ENCODE measurements at regions not wholly inside any gene's neighbourhood (a gene's known extent, or its start where the extent isn't known, plus 50 kb on each side); places are given as distances from the start of the nearest gene placed in this dataset.

GRCh38 chr6:113315879-113316278 lies 541.3 kb upstream of the MARCKS start:
- DNase-seq: no peak
- Mint-ChIP-seq H3K27me3 (ENCODE audit: low read depth) (no peaks in the 10 kb centered on the region), H3K4me1 (ENCODE audit: low read depth) (no peaks in the 10 kb centered on the region), H3K36me3 (ENCODE audit: low read depth) (no peaks in the 10 kb centered on the region), H3K27ac (no peak overlapping the region), H3K4me3 (no peak overlapping the region), H3K9me3 (no peaks in the 10 kb centered on the region)
- intact Hi-C loops (cut with micrococcal nuclease): no loop called here
- CTCF ChIA-PET: interaction anchor here (1.4 kb wide), 1 partner anchor 9 kb away, joined by 3 read pairs; no protein-coding TSS in a partner anchor

GRCh38 chr6:113317442-113317841 lies 539.7 kb upstream of the MARCKS start:
- CTCF ChIA-PET: no interaction called here
- H3K9me3 Mint-ChIP-seq: no peaks in the 10 kb centered on the region
- no peak overlapping the region for H3K27ac Mint-ChIP-seq
- H3K4me1 Mint-ChIP-seq (ENCODE audit: low read depth): no peaks in the 10 kb centered on the region
- no peak for DNase-seq
- no peaks in the 10 kb centered on the region for H3K36me3 Mint-ChIP-seq (ENCODE audit: low read depth)
- H3K27me3 Mint-ChIP-seq (ENCODE audit: low read depth): no peaks in the 10 kb centered on the region
- intact Hi-C loops (cut with micrococcal nuclease): no loop called here
- no peak overlapping the region for H3K4me3 Mint-ChIP-seq

- no peaks in the 10 kb centered on the region for H3K36me3 Mint-ChIP-seq (ENCODE audit: low read depth)
- no peak overlapping the region for H3K27ac Mint-ChIP-seq
- no peaks in the 10 kb centered on the region for H3K9me3 Mint-ChIP-seq
- H3K4me1 Mint-ChIP-seq (ENCODE audit: low read depth): no peaks in the 10 kb centered on the region
- intact Hi-C loops (cut with micrococcal nuclease): no loop called here
- CTCF ChIA-PET: no interaction called here
- no peaks in the 10 kb centered on the region for H3K27me3 Mint-ChIP-seq (ENCODE audit: low read depth)
- no peak for DNase-seq
- H3K4me3 Mint-ChIP-seq: no peak overlapping the region
Observed at GRCh38 chr6:113317891-113318574, 539.1 kb upstream of the MARCKS start.

- H3K4me3 Mint-ChIP-seq: no peak overlapping the region
- no peaks in the 10 kb centered on the region for H3K36me3 Mint-ChIP-seq (ENCODE audit: low read depth)
- intact Hi-C loops (cut with micrococcal nuclease): no loop called here
- CTCF ChIA-PET: no interaction called here
- H3K27me3 Mint-ChIP-seq (ENCODE audit: low read depth): no peaks in the 10 kb centered on the region
- H3K27ac Mint-ChIP-seq: no peak overlapping the region
- DNase-seq: no peak
- H3K4me1 Mint-ChIP-seq (ENCODE audit: low read depth): no peaks in the 10 kb centered on the region
- H3K9me3 Mint-ChIP-seq: no peaks in the 10 kb centered on the region
Observed at GRCh38 chr6:113318575-113318917, 538.6 kb upstream of the MARCKS start.

- CTCF ChIA-PET: no interaction called here
- DNase-seq: no peak
- no peak overlapping the region for H3K27ac Mint-ChIP-seq
- intact Hi-C loops (cut with micrococcal nuclease): no loop called here
- H3K27me3 Mint-ChIP-seq (ENCODE audit: low read depth): no peaks in the 10 kb centered on the region
- no peaks in the 10 kb centered on the region for H3K4me1 Mint-ChIP-seq (ENCODE audit: low read depth)
- H3K9me3 Mint-ChIP-seq: peaks cover 1% of the 10 kb centered on the region
- no peaks in the 10 kb centered on the region for H3K36me3 Mint-ChIP-seq (ENCODE audit: low read depth)
- H3K4me3 Mint-ChIP-seq: no peak overlapping the region
Observed at GRCh38 chr6:113320653-113321052, 536.5 kb upstream of the MARCKS start.

- no peaks in the 10 kb centered on the region for H3K27me3 Mint-ChIP-seq (ENCODE audit: low read depth)
- H3K27ac Mint-ChIP-seq: no peak overlapping the region
- no peak for DNase-seq
- intact Hi-C loops (cut with micrococcal nuclease): no loop called here
- H3K9me3 Mint-ChIP-seq: peaks cover 1% of the 10 kb centered on the region
- CTCF ChIA-PET: no interaction called here
- H3K36me3 Mint-ChIP-seq (ENCODE audit: low read depth): no peaks in the 10 kb centered on the region
- H3K4me3 Mint-ChIP-seq: no peak overlapping the region
- no peaks in the 10 kb centered on the region for H3K4me1 Mint-ChIP-seq (ENCODE audit: low read depth)
Observed at GRCh38 chr6:113326781-113327180, 530.4 kb upstream of the MARCKS start.

- DNase-seq: no peak
- Mint-ChIP-seq H3K36me3 (ENCODE audit: low read depth) (no peaks in the 10 kb centered on the region), H3K27ac (no peak overlapping the region), H3K9me3 (peaks cover 1% of the 10 kb centered on the region), H3K4me1 (ENCODE audit: low read depth) (no peaks in the 10 kb centered on the region), H3K27me3 (ENCODE audit: low read depth) (no peaks in the 10 kb centered on the region), H3K4me3 (no peak overlapping the region)
- intact Hi-C loops (cut with micrococcal nuclease): no loop called here
- CTCF ChIA-PET: no interaction called here
Observed at GRCh38 chr6:113328886-113329381, 528.2 kb upstream of the MARCKS start.

GRCh38 chr6:113329942-113330635 lies 527.1 kb upstream of the MARCKS start:
- H3K9me3 Mint-ChIP-seq: no peaks in the 10 kb centered on the region
- H3K4me3 Mint-ChIP-seq: no peak overlapping the region
- CTCF ChIA-PET: no interaction called here
- no peak for DNase-seq
- no peaks in the 10 kb centered on the region for H3K27me3 Mint-ChIP-seq (ENCODE audit: low read depth)
- no peaks in the 10 kb centered on the region for H3K4me1 Mint-ChIP-seq (ENCODE audit: low read depth)
- H3K36me3 Mint-ChIP-seq (ENCODE audit: low read depth): no peaks in the 10 kb centered on the region
- intact Hi-C loops (cut with micrococcal nuclease): no loop called here
- H3K27ac Mint-ChIP-seq: no peak overlapping the region

- H3K36me3 Mint-ChIP-seq (ENCODE audit: low read depth): no peaks in the 10 kb centered on the region
- CTCF ChIA-PET: no interaction called here
- H3K4me1 Mint-ChIP-seq (ENCODE audit: low read depth): no peaks in the 10 kb centered on the region
- no peak overlapping the region for H3K4me3 Mint-ChIP-seq
- H3K27ac Mint-ChIP-seq: no peak overlapping the region
- H3K27me3 Mint-ChIP-seq (ENCODE audit: low read depth): no peaks in the 10 kb centered on the region
- intact Hi-C loops (cut with micrococcal nuclease): no loop called here
- H3K9me3 Mint-ChIP-seq: no peaks in the 10 kb centered on the region
- no peak for DNase-seq
Observed at GRCh38 chr6:113330636-113330946, 526.6 kb upstream of the MARCKS start.

GRCh38 chr6:113331021-113331420 lies 526.1 kb upstream of the MARCKS start:
- Mint-ChIP-seq H3K36me3 (ENCODE audit: low read depth) (no peaks in the 10 kb centered on the region), H3K4me3 (no peak overlapping the region), H3K9me3 (no peaks in the 10 kb centered on the region), H3K4me1 (ENCODE audit: low read depth) (no peaks in the 10 kb centered on the region), H3K27ac (no peak overlapping the region), H3K27me3 (ENCODE audit: low read depth) (no peaks in the 10 kb centered on the region)
- no peak for DNase-seq
- CTCF ChIA-PET: no interaction called here
- intact Hi-C loops (cut with micrococcal nuclease): no loop called here

- Mint-ChIP-seq H3K27ac (no peak overlapping the region), H3K9me3 (no peaks in the 10 kb centered on the region), H3K36me3 (ENCODE audit: low read depth) (no peaks in the 10 kb centered on the region), H3K4me3 (no peak overlapping the region), H3K4me1 (ENCODE audit: low read depth) (no peaks in the 10 kb centered on the region), H3K27me3 (ENCODE audit: low read depth) (no peaks in the 10 kb centered on the region)
- intact Hi-C loops (cut with micrococcal nuclease): no loop called here
- DNase-seq: no peak
- CTCF ChIA-PET: no interaction called here
Observed at GRCh38 chr6:113338644-113339043, 518.5 kb upstream of the MARCKS start.

- CTCF ChIA-PET: no interaction called here
- Mint-ChIP-seq H3K4me1 (ENCODE audit: low read depth) (no peaks in the 10 kb centered on the region), H3K36me3 (ENCODE audit: low read depth) (no peaks in the 10 kb centered on the region), H3K27ac (no peak overlapping the region), H3K9me3 (no peaks in the 10 kb centered on the region), H3K4me3 (no peak overlapping the region), H3K27me3 (ENCODE audit: low read depth) (no peaks in the 10 kb centered on the region)
- intact Hi-C loops (cut with micrococcal nuclease): no loop called here
- no peak for DNase-seq
Observed at GRCh38 chr6:113339209-113339608, 517.9 kb upstream of the MARCKS start.

GRCh38 chr6:113340371-113340770 lies 516.8 kb upstream of the MARCKS start:
- intact Hi-C loops (cut with micrococcal nuclease): no loop called here
- CTCF ChIA-PET: no interaction called here
- Mint-ChIP-seq H3K27ac (no peak overlapping the region), H3K4me3 (no peak overlapping the region), H3K36me3 (ENCODE audit: low read depth) (no peaks in the 10 kb centered on the region), H3K9me3 (no peaks in the 10 kb centered on the region), H3K27me3 (ENCODE audit: low read depth) (no peaks in the 10 kb centered on the region), H3K4me1 (ENCODE audit: low read depth) (no peaks in the 10 kb centered on the region)
- DNase-seq: no peak

Measured in activated naive CD4-positive, alpha-beta T cell treated with anti-CD3 and anti-CD28 coated beads for 36 hours (primary cell).